ENCODE measurements at regions not wholly inside any gene's neighbourhood (a gene's known extent, or its start where the extent isn't known, plus 50 kb on each side); places are given as distances from the start of the nearest gene placed in this dataset.

DNA sequence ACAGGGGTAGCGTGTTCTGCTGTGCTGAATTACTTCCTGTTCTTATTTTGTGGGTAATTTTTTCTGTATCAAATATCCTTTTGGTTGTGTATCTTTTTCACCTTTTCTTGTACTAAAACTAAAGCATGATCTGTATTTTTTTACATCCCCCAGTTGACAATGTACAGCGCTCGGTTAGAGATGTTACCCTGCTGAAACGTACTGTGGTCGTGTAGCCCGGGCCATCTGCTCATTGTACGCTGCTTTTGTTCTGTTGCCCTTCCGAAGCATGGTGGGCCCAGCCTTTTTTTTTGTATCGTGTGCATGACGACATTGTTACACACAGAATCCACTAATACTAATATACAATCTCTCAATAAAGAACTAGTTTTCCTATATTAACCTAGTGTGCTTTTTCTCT, 233.1 kb downstream of the HAUS1 start:
- TF ChIP-seq, protein P1, sequence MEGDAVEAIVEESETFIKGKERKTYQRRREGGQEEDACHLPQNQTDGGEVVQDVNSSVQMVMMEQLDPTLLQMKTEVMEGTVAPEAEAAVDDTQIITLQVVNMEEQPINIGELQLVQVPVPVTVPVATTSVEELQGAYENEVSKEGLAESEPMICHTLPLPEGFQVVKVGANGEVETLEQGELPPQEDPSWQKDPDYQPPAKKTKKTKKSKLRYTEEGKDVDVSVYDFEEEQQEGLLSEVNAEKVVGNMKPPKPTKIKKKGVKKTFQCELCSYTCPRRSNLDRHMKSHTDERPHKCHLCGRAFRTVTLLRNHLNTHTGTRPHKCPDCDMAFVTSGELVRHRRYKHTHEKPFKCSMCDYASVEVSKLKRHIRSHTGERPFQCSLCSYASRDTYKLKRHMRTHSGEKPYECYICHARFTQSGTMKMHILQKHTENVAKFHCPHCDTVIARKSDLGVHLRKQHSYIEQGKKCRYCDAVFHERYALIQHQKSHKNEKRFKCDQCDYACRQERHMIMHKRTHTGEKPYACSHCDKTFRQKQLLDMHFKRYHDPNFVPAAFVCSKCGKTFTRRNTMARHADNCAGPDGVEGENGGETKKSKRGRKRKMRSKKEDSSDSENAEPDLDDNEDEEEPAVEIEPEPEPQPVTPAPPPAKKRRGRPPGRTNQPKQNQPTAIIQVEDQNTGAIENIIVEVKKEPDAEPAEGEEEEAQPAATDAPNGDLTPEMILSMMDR (conservative IDR thresholded peaks at IDR 0.05): no peak
- no peak for TF ChIP-seq ZFX (IDR thresholded peaks at IDR 0.05)

Measured in C4-2B (cell line).